Fibroblast of the aortic adventitia (primary cell): ENCODE measurements at regions not wholly inside any gene's neighbourhood (a gene's known extent, or its start where the extent isn't known, plus 50 kb on each side); places are given as distances from the start of the nearest gene placed in this dataset.

Experiments used
- DNase-seq: peaks from one replicate; pipeline ENCODE4 v3.0.0-alpha.2; 2010; ENCODE audit warnings: low read depth
- H3K4me3 ChIP-seq: 2 replicates; pipeline ENCODE4 v1.5.1; 2011; ENCODE audit warnings: low read depth, mild to moderate bottlenecking, control low read depth, low read length, moderate library complexity
- TF ChIP-seq, protein P1 (sequence below): IDR thresholded peaks from 2 replicates; pipeline ENCODE4 v1.5.1; 2011; ENCODE audit warnings: mild to moderate bottlenecking, low read length, control low read depth, inconsistent platforms; ENCODE audit not compliant: insufficient read depth

DNA sequence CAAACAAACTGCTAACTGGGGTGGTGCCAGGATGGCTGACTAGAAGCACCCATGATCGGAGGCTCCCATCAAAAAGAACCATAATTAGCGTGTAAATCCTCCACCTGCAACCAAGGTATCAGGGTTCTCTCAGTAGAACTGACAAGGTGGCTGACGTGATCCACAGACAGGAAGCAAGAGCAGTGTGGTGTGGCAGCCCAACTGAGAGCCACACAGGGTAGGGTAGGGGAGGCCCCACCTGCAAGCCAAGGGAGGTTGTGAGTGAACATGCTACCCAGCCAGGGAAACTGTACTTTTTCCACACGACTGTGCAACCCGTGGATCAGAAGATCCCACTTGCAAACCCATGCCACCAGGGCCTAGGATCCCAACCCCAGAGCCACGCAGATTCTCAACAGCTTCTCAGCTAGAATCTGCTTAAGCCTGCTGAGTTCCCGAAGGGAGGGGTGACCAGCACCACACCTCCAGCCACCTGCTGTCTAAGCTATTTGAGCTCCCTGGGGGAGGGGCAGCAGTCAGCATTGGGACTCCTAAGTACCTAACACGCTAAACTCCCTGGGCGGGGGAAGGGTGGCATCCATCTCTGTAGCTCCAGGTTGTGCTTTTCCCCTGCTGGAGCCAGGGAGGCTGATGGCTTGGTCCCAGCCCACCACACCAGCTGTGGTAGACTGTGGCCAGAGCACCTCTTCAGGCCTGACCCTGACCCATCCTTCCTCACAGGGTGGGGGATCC lies 425.1 kb downstream of the GPM6A start:
- TF ChIP-seq, protein P1, sequence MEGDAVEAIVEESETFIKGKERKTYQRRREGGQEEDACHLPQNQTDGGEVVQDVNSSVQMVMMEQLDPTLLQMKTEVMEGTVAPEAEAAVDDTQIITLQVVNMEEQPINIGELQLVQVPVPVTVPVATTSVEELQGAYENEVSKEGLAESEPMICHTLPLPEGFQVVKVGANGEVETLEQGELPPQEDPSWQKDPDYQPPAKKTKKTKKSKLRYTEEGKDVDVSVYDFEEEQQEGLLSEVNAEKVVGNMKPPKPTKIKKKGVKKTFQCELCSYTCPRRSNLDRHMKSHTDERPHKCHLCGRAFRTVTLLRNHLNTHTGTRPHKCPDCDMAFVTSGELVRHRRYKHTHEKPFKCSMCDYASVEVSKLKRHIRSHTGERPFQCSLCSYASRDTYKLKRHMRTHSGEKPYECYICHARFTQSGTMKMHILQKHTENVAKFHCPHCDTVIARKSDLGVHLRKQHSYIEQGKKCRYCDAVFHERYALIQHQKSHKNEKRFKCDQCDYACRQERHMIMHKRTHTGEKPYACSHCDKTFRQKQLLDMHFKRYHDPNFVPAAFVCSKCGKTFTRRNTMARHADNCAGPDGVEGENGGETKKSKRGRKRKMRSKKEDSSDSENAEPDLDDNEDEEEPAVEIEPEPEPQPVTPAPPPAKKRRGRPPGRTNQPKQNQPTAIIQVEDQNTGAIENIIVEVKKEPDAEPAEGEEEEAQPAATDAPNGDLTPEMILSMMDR, result no peak

DNA sequence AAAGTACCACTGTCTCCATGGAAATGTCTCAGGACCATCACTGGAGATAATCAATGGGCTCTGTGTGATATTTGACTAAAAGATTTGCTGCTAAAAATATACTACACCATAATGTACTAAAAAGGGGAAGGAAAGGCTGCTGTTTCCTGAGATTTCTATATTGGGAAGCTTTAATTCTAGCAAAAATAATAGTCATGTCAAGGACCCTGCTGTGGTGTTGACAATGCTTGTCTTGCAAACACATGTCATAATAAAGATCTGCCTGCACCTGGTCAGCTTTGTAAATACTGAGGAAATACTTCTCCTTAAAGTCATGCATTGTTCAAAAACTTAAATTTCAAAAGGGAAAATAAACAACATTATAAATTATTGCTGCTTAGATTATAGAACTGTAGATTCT lies 417.9 kb downstream of the GPM6A start:
- H3K4me3 ChIP-seq, result no peak overlapping the region
- TF ChIP-seq, protein P1, result no peak
- DNase-seq, result no peak

More for the DNA sequence above, 425.1 kb downstream of the GPM6A start:
- no peak for DNase-seq
- H3K4me3 ChIP-seq, result no peak overlapping the region

DNA sequence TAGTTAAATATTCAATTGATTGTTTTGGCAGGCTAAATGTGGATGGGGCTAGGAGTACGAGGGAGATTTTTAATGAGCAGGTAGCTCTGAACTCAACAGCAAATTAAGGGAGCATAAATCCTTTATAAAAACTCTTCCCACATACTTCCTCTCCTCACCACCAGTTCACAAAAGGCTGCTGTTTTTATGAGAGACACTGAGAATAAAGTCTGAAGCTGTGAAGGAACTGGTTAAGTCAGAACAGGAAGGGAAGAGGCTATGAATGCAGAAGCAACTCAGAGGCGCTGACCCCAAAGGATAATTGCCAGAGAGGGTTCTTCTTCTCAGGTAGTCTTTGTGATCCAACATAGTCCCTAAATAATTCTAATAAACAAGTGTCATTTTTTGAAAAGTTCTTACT lies 406.1 kb downstream of the GPM6A start:
- TF ChIP-seq, protein P1, result no peak
- H3K4me3 ChIP-seq, result no peak overlapping the region
- no peak for DNase-seq

DNA sequence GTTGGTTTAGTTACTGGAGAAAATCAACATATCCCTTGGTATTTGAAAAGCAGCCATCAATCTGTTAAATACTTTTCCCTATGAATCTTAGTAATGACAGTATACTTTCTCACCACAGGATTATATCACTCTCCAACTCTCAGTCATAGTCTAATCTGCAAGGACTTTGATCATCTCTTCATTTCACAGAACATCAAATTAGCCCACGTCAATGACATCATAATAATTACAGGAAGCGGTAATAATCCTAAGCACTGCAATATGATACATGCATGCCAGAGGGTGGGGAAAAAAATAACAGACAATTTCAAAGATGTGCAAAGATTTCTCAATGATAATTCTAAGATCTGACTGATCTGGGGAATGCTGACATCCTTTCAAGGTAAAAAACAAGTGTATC lies 404.1 kb downstream of the GPM6A start:
- TF ChIP-seq, protein P1, result no peak
- H3K4me3 ChIP-seq, result no peak overlapping the region
- DNase-seq, result no peak

DNA sequence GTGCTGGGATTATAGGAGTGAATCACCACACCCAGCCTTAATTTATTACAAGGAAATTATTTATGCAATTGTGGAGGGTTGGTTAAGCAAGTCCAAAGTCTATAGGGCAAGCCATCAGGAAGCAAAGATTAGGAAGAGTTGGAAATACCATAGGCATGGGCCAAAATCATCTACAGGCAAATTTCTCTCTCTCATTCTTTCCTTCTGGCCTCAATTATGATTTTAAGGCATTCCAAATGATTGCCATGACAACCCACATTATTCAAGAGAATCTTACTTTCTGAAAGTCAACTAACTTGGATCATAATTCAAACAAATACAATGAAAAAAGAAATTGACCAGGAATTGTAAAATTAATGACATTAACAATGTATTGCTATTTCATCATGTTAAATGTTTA lies 400.8 kb downstream of the GPM6A start:
- H3K4me3 ChIP-seq, result no peak overlapping the region
- peak; percentile 76 for DNase-seq
- TF ChIP-seq, protein P1, result no peak

DNA sequence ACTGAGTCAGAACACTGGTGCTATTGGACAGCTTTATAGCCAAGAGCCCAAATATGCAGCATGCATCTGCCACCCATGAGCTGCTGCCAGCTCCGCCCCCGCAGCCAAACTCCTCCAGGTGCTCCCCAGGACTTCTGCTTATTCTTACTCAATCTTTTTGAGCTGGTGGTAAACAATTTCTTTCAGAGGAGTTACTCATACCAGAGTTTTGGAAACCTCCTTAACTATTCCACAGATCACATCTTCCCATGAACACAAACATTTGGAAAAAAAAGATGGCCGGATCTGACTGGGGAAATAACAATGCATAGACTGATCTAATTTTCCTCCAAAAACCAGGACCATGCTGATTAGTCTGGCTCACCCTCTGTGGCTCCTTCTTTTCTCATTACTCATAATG lies 399.9 kb downstream of the GPM6A start:
- TF ChIP-seq, protein P1, result no peak
- peak; percentile 66 for DNase-seq
- no peak overlapping the region for H3K4me3 ChIP-seq

DNA sequence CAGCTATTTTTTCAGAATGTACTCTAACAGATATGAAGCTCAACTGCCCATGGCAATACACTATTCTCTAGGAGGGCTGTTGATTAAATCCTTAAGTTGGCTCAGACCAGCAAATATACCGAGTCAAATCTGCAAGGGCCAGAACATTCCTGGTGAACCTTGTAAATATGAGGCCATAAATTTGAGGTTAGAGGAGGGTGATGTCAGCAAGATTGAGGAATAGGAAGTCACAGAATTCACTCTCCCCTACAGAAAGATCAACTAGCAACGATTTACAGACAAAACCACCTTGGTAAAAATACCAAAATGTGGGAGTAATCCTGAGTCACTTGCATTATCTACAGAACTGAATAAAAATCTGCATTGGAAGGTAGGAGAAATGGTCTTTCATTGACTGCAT lies 399.3 kb downstream of the GPM6A start:
- TF ChIP-seq, protein P1, result no peak
- peak; percentile 79 for DNase-seq
- H3K4me3 ChIP-seq, result no peak overlapping the region
